LNCaP clone FGC (cell line): ENCODE measurements at regions not wholly inside any gene's neighbourhood (a gene's known extent, or its start where the extent isn't known, plus 50 kb on each side); places are given as distances from the start of the nearest gene placed in this dataset.

Experiments
- DNase-seq: peaks from one replicate; pipeline ENCODE4 v3.0.0-alpha.2; 2011; ENCODE audit warnings: low read depth
- H3K4me3 ChIP-seq: 2 replicates; pipeline ENCODE4 v1.5.1; 2011; ENCODE audit warnings: mild to moderate bottlenecking, low read depth, low read length, control low read depth
- CTCF ChIP-seq: IDR thresholded peaks from 2 replicates; pipeline ENCODE4 v1.5.1; 2012; ENCODE audit warnings: mild to moderate bottlenecking; ENCODE audit not compliant: control insufficient read depth, insufficient read depth; ENCODE audit errors: extremely low read depth

DNA sequence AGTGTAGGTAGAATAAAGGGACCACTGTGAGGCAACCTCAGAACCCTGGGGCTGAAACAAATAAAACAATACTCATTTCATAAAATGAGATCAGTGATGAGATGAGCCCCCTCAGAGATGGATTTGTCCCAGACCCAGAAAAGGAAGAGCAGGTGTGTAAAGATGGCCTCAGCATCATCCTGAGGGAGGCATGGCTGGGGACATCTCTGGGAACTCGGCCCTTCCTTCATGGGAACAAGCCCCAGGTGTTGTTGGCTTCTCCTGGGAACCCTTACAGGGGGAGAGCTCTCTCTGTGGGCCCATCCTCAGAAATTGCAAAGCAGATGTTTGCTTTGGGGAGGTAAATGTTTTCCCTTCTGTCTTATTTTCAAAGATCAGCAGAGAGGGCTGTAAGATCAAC, 133.2 kb upstream of the USP24 start:
- DNase-seq: no peak
- TF ChIP-seq CTCF: no peak
- H3K4me3 ChIP-seq: no peak overlapping the region

GRCh38 chr1:55347866-55348265, 132.7 kb upstream of the USP24 start:
- H3K4me3 ChIP-seq: no peak overlapping the region
- DNase-seq: no peak
- no peak for TF ChIP-seq CTCF

DNA sequence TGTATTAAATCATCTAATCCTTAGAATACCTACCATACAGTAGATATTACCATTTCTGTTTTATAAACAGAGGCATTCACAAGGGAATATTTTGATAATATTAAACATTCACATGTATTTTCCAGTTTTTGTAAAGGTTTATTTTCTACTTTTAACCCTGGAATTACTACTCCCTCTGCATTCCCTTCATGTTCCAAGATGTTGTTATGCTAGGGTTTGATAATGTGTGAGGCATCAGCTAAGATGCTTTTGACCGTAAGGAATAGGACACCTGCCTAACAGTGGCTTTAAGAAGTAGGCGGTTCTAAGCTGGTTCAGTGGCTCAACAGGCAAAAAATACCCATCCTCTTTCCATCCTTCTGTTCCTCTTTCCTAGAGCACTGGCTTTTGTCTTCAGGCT, 131.9 kb upstream of the USP24 start:
- TF ChIP-seq CTCF: no peak
- no peak overlapping the region for H3K4me3 ChIP-seq
- no peak for DNase-seq

DNA sequence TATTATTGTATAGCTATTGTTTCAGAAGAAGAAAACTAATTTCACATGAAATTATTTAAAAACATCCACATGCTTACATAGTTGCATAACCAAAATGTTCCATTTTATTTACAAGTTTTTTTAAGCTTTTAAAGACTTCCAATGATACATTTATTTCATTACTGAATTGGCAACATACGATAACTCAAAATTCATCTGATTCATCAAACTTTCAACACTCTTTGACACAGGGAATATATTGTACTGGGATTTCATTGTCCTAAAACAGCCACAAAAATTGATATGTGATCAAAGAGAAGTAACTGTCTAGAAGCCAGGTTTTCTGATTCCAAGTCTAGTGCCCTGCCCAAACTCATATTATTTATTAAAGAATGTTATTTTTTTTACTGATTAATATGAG, 131.4 kb upstream of the USP24 start:
- TF ChIP-seq CTCF: no peak
- no peak for DNase-seq

DNA sequence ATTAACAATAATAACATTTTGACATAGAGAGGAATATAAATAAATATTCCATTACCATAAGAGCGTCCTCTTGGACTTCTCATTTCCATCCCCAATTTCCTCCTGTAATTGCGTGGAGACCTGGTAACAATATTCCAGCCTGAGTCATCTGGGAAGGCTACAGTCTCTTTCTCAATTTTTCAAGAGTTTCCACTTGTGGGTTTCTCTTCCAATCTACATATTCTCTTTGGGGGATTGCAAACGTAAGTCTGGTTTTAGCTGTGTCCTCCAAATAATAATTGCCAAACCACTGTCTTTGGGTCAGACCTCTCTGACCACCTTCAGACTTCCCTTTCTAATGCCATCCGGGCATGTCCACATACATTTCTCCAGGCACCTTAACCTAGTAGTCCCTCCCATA, 124.5 kb upstream of the USP24 start:
- H3K4me3 ChIP-seq: no peak overlapping the region
- no peak for TF ChIP-seq CTCF
- no peak for DNase-seq

More for the DNA sequence above, 131.4 kb upstream of the USP24 start:
- no peak overlapping the region for H3K4me3 ChIP-seq

GRCh38 chr1:55338448-55338820, 123.3 kb upstream of the USP24 start:
- DNase-seq: no peak
- no peak for TF ChIP-seq CTCF
- H3K4me3 ChIP-seq: no peak overlapping the region

- no peak overlapping the region for H3K4me3 ChIP-seq
- peak; percentile 65 for DNase-seq
- TF ChIP-seq CTCF: peak; percentile 63
Observed at GRCh38 chr1:55337801-55338447, 122.8 kb upstream of the USP24 start.
